ENCODE measurements at regions not wholly inside any gene's neighbourhood (a gene's known extent, or its start where the extent isn't known, plus 50 kb on each side); places are given as distances from the start of the nearest gene placed in this dataset.

DNA sequence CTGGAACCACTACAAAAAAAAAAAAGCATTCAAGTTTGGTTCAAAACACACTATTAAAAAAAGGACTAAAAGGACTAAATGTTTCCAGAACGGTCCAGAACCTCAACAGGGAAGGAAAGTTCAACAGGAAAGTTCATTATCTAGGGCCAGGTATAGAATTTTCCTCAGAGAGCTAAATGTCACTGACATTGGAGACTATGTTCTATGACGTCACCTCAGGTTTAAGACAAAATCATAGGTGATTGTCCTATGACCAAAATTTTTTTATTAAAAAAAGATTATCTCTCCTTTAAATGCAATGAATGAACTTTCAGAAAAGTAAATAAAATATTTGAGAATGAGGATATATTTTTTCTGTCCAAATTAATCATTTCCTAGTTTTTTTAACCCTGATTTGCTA is 746.7 kb upstream of the USP15 start:
- Histone ChIP-seq H3K27me3 (no peaks in the 10 kb centered on the region), H3K4me1 (replicated peaks in 1 of 2) (no peaks in the 10 kb centered on the region), H3K4me3 (no peak overlapping the region), H3K36me3 (replicated peaks in 1 of 2) (no peaks in the 10 kb centered on the region), H3K27ac (no peak overlapping the region), H3K9me3 (replicated peaks in 1 of 3) (no peaks in the 10 kb centered on the region)
- WGBS, 4 donors, result 68 to 82% (median 74%) methylated on average over 2 of the region's 2 CpGs
- intact Hi-C loops (cut with DNase I), result no loop called here
- TF ChIP-seq POLR2A (IDR thresholded peaks at IDR 0.05), result no peak
- TF ChIP-seq, protein P1, sequence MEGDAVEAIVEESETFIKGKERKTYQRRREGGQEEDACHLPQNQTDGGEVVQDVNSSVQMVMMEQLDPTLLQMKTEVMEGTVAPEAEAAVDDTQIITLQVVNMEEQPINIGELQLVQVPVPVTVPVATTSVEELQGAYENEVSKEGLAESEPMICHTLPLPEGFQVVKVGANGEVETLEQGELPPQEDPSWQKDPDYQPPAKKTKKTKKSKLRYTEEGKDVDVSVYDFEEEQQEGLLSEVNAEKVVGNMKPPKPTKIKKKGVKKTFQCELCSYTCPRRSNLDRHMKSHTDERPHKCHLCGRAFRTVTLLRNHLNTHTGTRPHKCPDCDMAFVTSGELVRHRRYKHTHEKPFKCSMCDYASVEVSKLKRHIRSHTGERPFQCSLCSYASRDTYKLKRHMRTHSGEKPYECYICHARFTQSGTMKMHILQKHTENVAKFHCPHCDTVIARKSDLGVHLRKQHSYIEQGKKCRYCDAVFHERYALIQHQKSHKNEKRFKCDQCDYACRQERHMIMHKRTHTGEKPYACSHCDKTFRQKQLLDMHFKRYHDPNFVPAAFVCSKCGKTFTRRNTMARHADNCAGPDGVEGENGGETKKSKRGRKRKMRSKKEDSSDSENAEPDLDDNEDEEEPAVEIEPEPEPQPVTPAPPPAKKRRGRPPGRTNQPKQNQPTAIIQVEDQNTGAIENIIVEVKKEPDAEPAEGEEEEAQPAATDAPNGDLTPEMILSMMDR (IDR thresholded peaks at IDR 0.05), result no peak
- DNase-seq, result no peak

DNA sequence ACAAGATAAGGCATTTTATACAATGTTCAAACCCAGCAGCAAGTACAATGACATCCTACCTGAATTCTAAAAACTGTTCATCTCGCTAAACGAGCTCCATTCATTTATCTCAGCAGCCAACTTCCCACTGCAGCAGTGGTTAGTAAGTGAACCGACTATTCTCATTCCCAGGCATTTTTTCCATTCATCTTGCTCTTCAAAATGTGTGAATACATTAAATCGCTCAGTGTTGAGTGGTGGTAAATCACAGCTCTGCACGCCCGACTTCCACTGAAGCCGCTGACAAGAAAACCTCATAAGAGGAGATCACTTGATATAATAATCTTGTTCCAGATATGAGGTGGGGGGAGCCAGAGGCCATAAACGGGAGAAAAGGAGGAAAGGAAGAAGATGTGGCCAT is 746.2 kb upstream of the USP15 start:
- Histone ChIP-seq H3K27ac (no peak overlapping the region), H3K4me3 (no peak overlapping the region), H3K27me3 (no peaks in the 10 kb centered on the region), H3K9me3 (replicated peaks in 1 of 3) (no peaks in the 10 kb centered on the region), H3K4me1 (replicated peaks in 1 of 2) (no peaks in the 10 kb centered on the region), H3K36me3 (replicated peaks in 1 of 2) (no peaks in the 10 kb centered on the region)
- DNase-seq, result no peak
- 51 to 64% (median 53%) methylated on average over 8 of the region's 8 CpGs for WGBS, 4 donors
- TF ChIP-seq, protein P1 (IDR thresholded peaks at IDR 0.05), result no peak
- no peak for TF ChIP-seq POLR2A (IDR thresholded peaks at IDR 0.05)
- intact Hi-C loops (cut with DNase I), result no loop called here

DNA sequence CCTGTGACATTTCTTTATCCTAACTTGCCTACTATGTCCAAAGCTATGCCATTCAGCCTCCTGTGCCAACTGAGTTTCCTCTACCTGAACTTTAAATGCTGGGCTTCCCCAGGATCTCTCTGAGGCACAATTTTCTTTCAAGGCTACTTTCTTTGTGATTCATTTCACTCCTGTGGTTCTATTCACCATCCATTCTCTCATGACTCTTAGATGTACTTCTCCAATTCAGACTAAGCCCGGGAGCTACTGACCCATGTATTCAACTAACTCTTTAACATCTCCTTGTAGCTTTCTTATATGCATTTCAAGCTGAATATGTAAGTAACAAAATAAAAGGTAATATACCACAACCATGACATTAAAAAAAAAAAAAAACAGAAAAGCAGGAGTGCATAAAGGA is 738.9 kb upstream of the USP15 start:
- intact Hi-C loops (cut with DNase I), result no loop called here
- DNase-seq, result no peak
- Histone ChIP-seq H3K4me1 (replicated peaks in 1 of 2) (no peaks in the 10 kb centered on the region), H3K27ac (no peak overlapping the region), H3K9me3 (replicated peaks in 1 of 3) (no peaks in the 10 kb centered on the region), H3K36me3 (replicated peaks in 1 of 2) (no peaks in the 10 kb centered on the region), H3K27me3 (no peaks in the 10 kb centered on the region), H3K4me3 (no peak overlapping the region)
- WGBS, 4 donors, result 54 to 81% (median 67%) methylated on average over 1 of the region's 1 CpG
- no peak for TF ChIP-seq POLR2A (IDR thresholded peaks at IDR 0.05)
- TF ChIP-seq, protein P1 (IDR thresholded peaks at IDR 0.05), result no peak

DNA sequence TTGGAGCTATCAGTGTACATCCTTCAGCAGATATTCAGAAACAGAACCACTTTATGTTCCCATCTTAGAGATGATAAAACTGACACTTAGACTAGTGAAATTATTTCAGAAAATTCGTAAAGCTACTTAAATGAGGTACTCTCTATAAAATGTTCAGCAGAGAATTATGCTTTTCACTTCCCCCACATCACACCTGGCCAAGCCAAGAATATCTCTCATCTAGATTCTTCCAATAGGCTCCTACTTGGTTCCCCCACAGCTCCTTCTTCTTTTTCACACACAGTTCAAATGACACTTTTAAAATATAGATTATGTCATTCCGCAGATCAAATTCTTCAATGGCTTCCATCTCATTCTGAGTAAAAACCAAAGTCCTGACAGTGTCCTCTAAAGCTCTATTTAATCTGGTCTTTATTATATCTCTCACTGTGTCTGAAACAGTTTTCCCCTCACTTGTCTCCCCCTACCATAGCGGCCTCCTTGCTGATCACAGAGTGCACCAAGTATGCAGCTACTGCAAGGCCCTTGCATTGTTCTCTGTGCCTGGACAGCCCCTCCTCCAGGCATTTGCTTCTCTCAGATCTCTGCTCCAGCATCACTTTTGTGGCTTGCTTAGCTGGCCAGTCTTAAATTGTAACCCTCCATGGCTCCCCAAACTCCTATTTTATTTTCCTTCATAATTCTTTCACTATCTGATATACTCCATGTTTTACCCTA is 736.8 kb upstream of the USP15 start:
- Histone ChIP-seq H3K4me3 (no peak overlapping the region), H3K36me3 (replicated peaks in 1 of 2) (no peaks in the 10 kb centered on the region), H3K27ac (no peak overlapping the region), H3K4me1 (replicated peaks in 1 of 2) (no peaks in the 10 kb centered on the region), H3K27me3 (no peaks in the 10 kb centered on the region), H3K9me3 (replicated peaks in 1 of 3) (no peaks in the 10 kb centered on the region)
- TF ChIP-seq, protein P1 (IDR thresholded peaks at IDR 0.05), result no peak
- TF ChIP-seq POLR2A (IDR thresholded peaks at IDR 0.05), result no peak
- WGBS, 4 donors, result 72 to 83% (median 78%) methylated on average over 3 of the region's 3 CpGs
- no peak for DNase-seq
- intact Hi-C loops (cut with DNase I), result no loop called here

Data from adrenal gland (tissue), 9 donors.